ENCODE measurements at regions not wholly inside any gene's neighbourhood (a gene's known extent, or its start where the extent isn't known, plus 50 kb on each side); places are given as distances from the start of the nearest gene placed in this dataset.

GRCh38 chr2:155633060-155633839 lies 699.3 kb downstream of the NR4A2 start:
- Histone ChIP-seq H3K4me3 (no peak overlapping the region), H3K4me1 (no peaks in the 10 kb centered on the region), H3K27ac (no peak overlapping the region), H3K27me3 (no peaks in the 10 kb centered on the region), H3K36me3 (no peaks in the 10 kb centered on the region), H3K9me3 (no peaks in the 10 kb centered on the region)
- intact Hi-C loops (cut with DNase I; ENCODE audit: low total_unique reads), result no loop called here
- TF ChIP-seq CTCF (IDR thresholded peaks at IDR 0.05), result no peak
- no peak for DNase-seq

GRCh38 chr2:155630760-155631159 lies 701.8 kb downstream of the NR4A2 start:
- Histone ChIP-seq H3K9me3 (no peaks in the 10 kb centered on the region), H3K27me3 (no peaks in the 10 kb centered on the region), H3K4me3 (no peak overlapping the region), H3K36me3 (no peaks in the 10 kb centered on the region), H3K4me1 (no peaks in the 10 kb centered on the region), H3K27ac (no peak overlapping the region)
- TF ChIP-seq CTCF (IDR thresholded peaks at IDR 0.05), result no peak
- intact Hi-C loops (cut with DNase I; ENCODE audit: low total_unique reads), result no loop called here
- DNase-seq, result no peak

GRCh38 chr2:155622443-155622842 lies 710.1 kb downstream of the NR4A2 start:
- H3K27me3 ChIP-seq, result no peaks in the 10 kb centered on the region
- no peak for TF ChIP-seq CTCF (IDR thresholded peaks at IDR 0.05)
- intact Hi-C loops (cut with DNase I; ENCODE audit: low total_unique reads), result no loop called here
- no peaks in the 10 kb centered on the region for H3K4me1 ChIP-seq
- no peak overlapping the region for H3K4me3 ChIP-seq
- H3K27ac ChIP-seq, result no peak overlapping the region
- no peak for DNase-seq
- H3K9me3 ChIP-seq, result no peaks in the 10 kb centered on the region
- H3K36me3 ChIP-seq, result no peaks in the 10 kb centered on the region

- Histone ChIP-seq H3K9me3 (peaks cover 0 to 8% (median 0%) of the 10 kb centered on the region in 3 donors), H3K27me3 (no peaks in the 10 kb centered on the region), H3K4me3 (no peak overlapping the region), H3K36me3 (no peaks in the 10 kb centered on the region), H3K4me1 (no peaks in the 10 kb centered on the region), H3K27ac (no peak overlapping the region)
- intact Hi-C loops (cut with DNase I; ENCODE audit: low total_unique reads), result no loop called here
- TF ChIP-seq CTCF (IDR thresholded peaks at IDR 0.05), result no peak
- DNase-seq, result no peak
Measured at GRCh38 chr2:155600914-155601760, 731.4 kb downstream of the NR4A2 start.

GRCh38 chr2:155600296-155600695 lies 732.2 kb downstream of the NR4A2 start:
- Histone ChIP-seq H3K4me1 (no peaks in the 10 kb centered on the region), H3K27me3 (no peaks in the 10 kb centered on the region), H3K4me3 (no peak overlapping the region), H3K27ac (no peak overlapping the region), H3K36me3 (no peaks in the 10 kb centered on the region), H3K9me3 (peaks cover 0 to 8% (median 0%) of the 10 kb centered on the region in 3 donors)
- DNase-seq, result no peak
- no peak for TF ChIP-seq CTCF (IDR thresholded peaks at IDR 0.05)
- intact Hi-C loops (cut with DNase I; ENCODE audit: low total_unique reads), result no loop called here
